ENCODE measurements at regions not wholly inside any gene's neighbourhood (a gene's known extent, or its start where the extent isn't known, plus 50 kb on each side); places are given as distances from the start of the nearest gene placed in this dataset.

GRCh38 chr6:140101818-140102217 is 727.4 kb upstream of the CITED2 start:
- no peak for TF ChIP-seq CTCF (IDR thresholded peaks at IDR 0.05; ENCODE audit: insufficient read depth, low read depth, low read length, missing control alignments)
- no peak overlapping the region for H3K4me3 ChIP-seq (ENCODE audit: low read length)
- DNase-seq (ENCODE audit: low read depth): no peak

DNA sequence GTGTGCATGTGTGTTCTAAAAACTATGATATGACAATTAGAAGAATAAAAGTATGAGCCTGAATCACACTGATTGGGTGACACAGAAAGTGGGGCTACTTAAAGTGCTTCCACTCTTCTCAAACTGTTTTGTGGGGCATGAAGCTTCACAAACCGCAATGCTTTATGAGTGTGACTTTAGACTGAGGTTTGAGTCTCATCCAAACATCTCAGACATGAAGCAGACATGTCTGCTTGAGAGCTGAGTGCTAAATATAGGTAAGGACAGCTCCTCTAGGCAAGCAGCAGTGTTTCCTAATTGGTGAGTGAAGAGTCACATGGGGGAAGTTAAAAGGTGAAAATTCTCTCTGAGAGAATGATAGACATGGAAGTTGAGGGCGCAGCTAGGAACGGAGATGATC is 726.9 kb upstream of the CITED2 start:
- H3K4me3 ChIP-seq (ENCODE audit: low read length): no peak overlapping the region
- no peak for DNase-seq (ENCODE audit: low read depth)
- no peak for TF ChIP-seq CTCF (IDR thresholded peaks at IDR 0.05; ENCODE audit: insufficient read depth, low read depth, low read length, missing control alignments)

DNA sequence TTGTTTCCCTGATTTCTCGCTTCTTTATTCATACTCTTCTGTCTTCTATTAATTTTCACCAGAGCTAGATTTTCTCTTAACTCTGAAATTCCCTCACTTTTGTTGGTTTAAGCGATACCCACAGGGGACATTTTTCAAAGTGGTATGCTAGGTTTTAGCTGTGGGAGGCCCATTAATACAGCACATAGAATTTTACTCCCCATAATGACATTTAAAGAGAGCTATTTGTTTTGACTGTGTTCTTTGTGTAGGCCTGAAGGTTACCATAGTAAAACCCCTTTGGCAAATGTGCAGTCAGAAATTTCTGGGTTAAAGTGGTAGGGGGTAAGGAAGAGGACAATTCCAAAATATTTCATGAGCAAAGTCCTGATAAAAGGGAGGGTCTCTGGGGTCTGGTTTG is 721.1 kb upstream of the CITED2 start:
- no peak overlapping the region for H3K4me3 ChIP-seq (ENCODE audit: low read length)
- no peak for TF ChIP-seq CTCF (IDR thresholded peaks at IDR 0.05; ENCODE audit: insufficient read depth, low read depth, low read length, missing control alignments)
- DNase-seq (ENCODE audit: low read depth): no peak

DNA sequence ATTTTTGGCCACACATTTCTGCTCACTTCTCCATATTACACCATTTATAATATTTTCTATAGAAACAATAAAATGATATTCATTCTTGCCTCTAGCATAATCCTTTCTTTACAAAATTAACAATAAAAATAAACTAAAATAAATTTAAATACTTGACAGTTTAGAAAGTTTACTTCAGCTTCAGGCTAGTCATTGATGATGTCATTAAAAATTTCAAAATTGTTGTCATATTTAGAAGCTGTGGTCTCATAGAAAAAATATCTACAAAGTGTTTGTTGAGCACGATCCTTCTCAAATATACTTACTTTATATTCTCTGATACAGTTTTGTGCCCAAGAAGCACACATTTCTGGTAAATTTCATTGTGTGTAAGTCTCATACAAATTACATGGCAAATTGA is 717.4 kb upstream of the CITED2 start:
- H3K4me3 ChIP-seq (ENCODE audit: low read length): no peak overlapping the region
- no peak for DNase-seq (ENCODE audit: low read depth)
- TF ChIP-seq CTCF (IDR thresholded peaks at IDR 0.05; ENCODE audit: insufficient read depth, low read depth, low read length, missing control alignments): no peak

GRCh38 chr6:140090871-140091270 is 716.4 kb upstream of the CITED2 start:
- TF ChIP-seq CTCF (IDR thresholded peaks at IDR 0.05; ENCODE audit: insufficient read depth, low read depth, low read length, missing control alignments): no peak
- no peak overlapping the region for H3K4me3 ChIP-seq (ENCODE audit: low read length)

DNA sequence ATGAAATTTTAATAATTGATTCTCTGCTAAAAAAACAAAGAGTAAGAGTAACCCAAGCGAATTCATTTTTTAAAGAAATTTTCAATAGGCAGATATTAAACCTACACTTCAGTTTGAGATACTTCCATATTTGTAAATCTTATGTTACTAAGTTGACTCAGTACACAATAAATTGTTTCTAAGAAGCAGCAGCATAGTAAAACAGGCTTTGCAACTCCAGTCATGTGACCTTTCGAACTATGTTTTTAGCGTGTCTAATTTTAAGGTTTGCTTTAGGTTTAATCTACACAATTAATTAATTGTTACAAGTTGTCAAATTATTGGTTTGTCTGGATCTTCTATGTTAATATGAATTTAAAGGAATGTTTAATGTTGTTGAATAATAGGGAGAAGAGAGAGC is 708.9 kb upstream of the CITED2 start:
- DNase-seq (ENCODE audit: low read depth): peak; percentile 56
- no peak overlapping the region for H3K4me3 ChIP-seq (ENCODE audit: low read length)
- TF ChIP-seq CTCF (IDR thresholded peaks at IDR 0.05; ENCODE audit: insufficient read depth, low read depth, low read length, missing control alignments): no peak

More at GRCh38 chr6:140090871-140091270, 716.4 kb upstream of the CITED2 start:
- DNase-seq (ENCODE audit: low read depth): no peak

DNA sequence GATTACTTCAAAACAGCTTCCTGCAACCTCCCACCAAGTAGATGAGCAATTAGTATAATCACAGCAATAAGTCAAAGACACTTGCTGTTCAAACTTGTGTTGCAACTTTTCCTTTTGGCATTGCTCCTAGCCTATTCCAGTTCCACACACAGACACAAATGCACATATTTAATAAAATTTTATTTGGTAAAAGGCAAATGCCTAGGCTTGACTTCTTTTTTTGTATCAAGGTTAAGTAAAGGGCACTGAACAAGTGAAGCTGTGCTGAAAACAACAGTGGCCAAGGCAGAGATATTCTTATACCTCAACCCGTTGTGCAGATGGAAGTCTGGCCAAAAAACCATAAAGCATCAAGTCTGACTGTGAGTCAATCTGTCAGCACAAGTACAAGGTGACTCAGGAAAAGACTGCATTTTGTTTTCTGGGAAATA is 708.4 kb upstream of the CITED2 start:
- H3K4me3 ChIP-seq (ENCODE audit: low read length): no peak overlapping the region
- no peak for TF ChIP-seq CTCF (IDR thresholded peaks at IDR 0.05; ENCODE audit: insufficient read depth, low read depth, low read length, missing control alignments)
- peak; percentile 67 for DNase-seq (ENCODE audit: low read depth)

Data from epithelial cell of esophagus (primary cell).